ENCODE measurements at regions not wholly inside any gene's neighbourhood (a gene's known extent, or its start where the extent isn't known, plus 50 kb on each side); places are given as distances from the start of the nearest gene placed in this dataset.

DNA sequence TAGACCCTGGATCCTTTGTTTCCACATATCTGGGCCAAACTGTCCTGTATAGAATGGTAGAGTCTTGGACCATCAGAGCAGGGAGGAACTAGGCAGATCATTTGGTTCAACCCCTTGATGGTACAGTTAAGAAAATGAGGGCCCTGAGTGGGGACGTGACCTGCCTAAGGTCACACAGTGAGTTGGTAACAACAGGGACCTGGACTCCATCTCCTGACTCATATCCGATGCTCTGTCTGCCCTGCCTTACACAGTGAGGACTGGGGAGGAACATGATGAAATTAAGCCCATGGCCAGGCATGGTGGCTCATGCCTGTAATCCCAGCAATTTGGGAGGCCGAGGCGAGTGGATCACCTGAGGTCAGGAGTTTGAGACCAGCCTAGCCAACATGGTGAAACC, 440.2 kb downstream of the PTPRU start:
- TF ChIP-seq CTCF (IDR thresholded peaks at IDR 0.05; ENCODE audit: unreplicated experiment) = no peak
- Mint-ChIP-seq H3K36me3 (ENCODE audit: insufficient read depth) (no peaks in the 10 kb centered on the region), H3K27ac (no peak overlapping the region), H3K4me3 (ENCODE audit: low read depth) (no peak overlapping the region), H3K9me3 (ENCODE audit: low read depth) (no peaks in the 10 kb centered on the region), H3K27me3 (no peaks in the 10 kb centered on the region), H3K4me1 (ENCODE audit: low read depth) (peaks cover 2% of the 10 kb centered on the region)
- DNase-seq (ENCODE audit: low spot score, unreplicated experiment) = no peak

GRCh38 chr1:29675481-29676263, 439.4 kb downstream of the PTPRU start:
- no peak for TF ChIP-seq CTCF (IDR thresholded peaks at IDR 0.05; ENCODE audit: unreplicated experiment)
- Mint-ChIP-seq H3K4me1 (ENCODE audit: low read depth) (peaks cover 2% of the 10 kb centered on the region), H3K27ac (no peak overlapping the region)

GRCh38 chr1:29674627-29675326, 438.5 kb downstream of the PTPRU start:
- Mint-ChIP-seq H3K27ac (peak overlapping the region; percentile 24), H3K36me3 (ENCODE audit: insufficient read depth) (no peaks in the 10 kb centered on the region), H3K4me3 (ENCODE audit: low read depth) (no peak overlapping the region), H3K4me1 (ENCODE audit: low read depth) (peaks cover 3% of the 10 kb centered on the region), H3K9me3 (ENCODE audit: low read depth) (no peaks in the 10 kb centered on the region), H3K27me3 (no peaks in the 10 kb centered on the region)
- DNase-seq (ENCODE audit: low spot score, unreplicated experiment) = no peak
- TF ChIP-seq CTCF (IDR thresholded peaks at IDR 0.05; ENCODE audit: unreplicated experiment) = no peak

More at GRCh38 chr1:29675481-29676263, 439.4 kb downstream of the PTPRU start:
- Mint-ChIP-seq H3K9me3 (ENCODE audit: low read depth) (no peaks in the 10 kb centered on the region), H3K4me3 (ENCODE audit: low read depth) (no peak overlapping the region), H3K36me3 (ENCODE audit: insufficient read depth) (no peaks in the 10 kb centered on the region), H3K27me3 (no peaks in the 10 kb centered on the region)
- DNase-seq (ENCODE audit: low spot score, unreplicated experiment) = peak; percentile 4

- Mint-ChIP-seq H3K27me3 (no peaks in the 10 kb centered on the region), H3K9me3 (ENCODE audit: low read depth) (no peaks in the 10 kb centered on the region), H3K36me3 (ENCODE audit: insufficient read depth) (no peaks in the 10 kb centered on the region), H3K4me1 (ENCODE audit: low read depth) (peaks cover 6% of the 10 kb centered on the region), H3K27ac (peak overlapping the region; percentile 24), H3K4me3 (ENCODE audit: low read depth) (no peak overlapping the region)
- DNase-seq (ENCODE audit: low spot score, unreplicated experiment) = peak; percentile 6
- no peak for TF ChIP-seq CTCF (IDR thresholded peaks at IDR 0.05; ENCODE audit: unreplicated experiment)
These were observed 437.6 kb downstream of the PTPRU start for GRCh38 chr1:29673669-29674626.

DNA sequence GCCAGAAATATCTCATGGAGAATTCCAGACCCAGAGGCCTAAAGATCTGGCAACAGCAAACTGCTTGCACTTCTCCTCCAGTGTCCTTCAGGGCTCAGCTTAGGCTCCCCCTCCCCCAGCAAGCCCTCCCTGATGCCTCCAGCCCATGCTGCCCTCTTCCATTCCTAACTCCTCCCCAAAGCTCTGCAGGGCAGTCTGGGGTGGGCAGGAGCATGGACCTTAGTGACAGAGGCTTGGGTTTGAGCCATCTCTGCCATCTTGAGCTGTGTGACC, 436.8 kb downstream of the PTPRU start:
- no peak for DNase-seq (ENCODE audit: low spot score, unreplicated experiment)
- Mint-ChIP-seq H3K36me3 (ENCODE audit: insufficient read depth) (no peaks in the 10 kb centered on the region), H3K9me3 (ENCODE audit: low read depth) (no peaks in the 10 kb centered on the region), H3K4me3 (ENCODE audit: low read depth) (no peak overlapping the region), H3K27ac (no peak overlapping the region), H3K27me3 (no peaks in the 10 kb centered on the region), H3K4me1 (ENCODE audit: low read depth) (peaks cover 6% of the 10 kb centered on the region)
- no peak for TF ChIP-seq CTCF (IDR thresholded peaks at IDR 0.05; ENCODE audit: unreplicated experiment)

Measured in progenitor cell of endocrine pancreas (in vitro differentiated cells).